ENCODE measurements at regions not wholly inside any gene's neighbourhood (a gene's known extent, or its start where the extent isn't known, plus 50 kb on each side); places are given as distances from the start of the nearest gene placed in this dataset.

DNA sequence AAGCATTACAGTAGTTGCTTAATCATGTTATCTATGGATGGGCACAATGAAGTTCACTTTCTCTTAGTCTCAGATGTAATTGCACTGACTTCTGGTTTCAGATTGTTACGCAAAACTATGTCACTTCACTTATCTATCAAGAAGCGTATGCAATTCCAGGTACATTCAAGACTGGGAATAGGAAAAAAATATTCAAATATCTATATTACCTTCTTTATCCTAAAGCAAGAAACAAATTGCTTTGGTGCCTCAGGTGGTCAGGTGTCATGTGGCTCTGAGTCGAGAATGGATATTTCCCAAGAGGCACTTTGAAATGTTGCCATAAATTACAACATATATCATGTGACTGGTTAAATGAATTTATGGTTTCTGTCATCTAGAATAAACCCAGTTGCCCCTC is 318.6 kb downstream of the SS18 start:
- TF ChIP-seq EZH2 (IDR thresholded peaks at IDR 0.05; ENCODE audit: low read length) (no peak), CTCF (optimal IDR thresholded peaks at IDR 0.05 in 1 of 3, IDR thresholded peaks at IDR 0.05 in 1 of 3, conservative IDR thresholded peaks at IDR 0.05 in 1 of 3; ENCODE audit: extremely low read depth in 1 of 3, insufficient read depth in 2 of 3, low read length in 3 of 3) (no peak)

Data from keratinocyte (primary cell).